Right atrium auricular region (tissue), 2 donors: ENCODE measurements at regions not wholly inside any gene's neighbourhood (a gene's known extent, or its start where the extent isn't known, plus 50 kb on each side); places are given as distances from the start of the nearest gene placed in this dataset.

Source experiments
- DNase-seq: peaks from one replicate; pipeline ENCODE4 v3.0.0-alpha.2; 2019; ENCODE audit warnings: low spot score
- H3K27ac ChIP-seq, 2 donors: fragments of 200-600 bp; sonication (generic); 1 replicate in 1 of 2; 2 replicates in 1 of 2; pipeline ENCODE4 v1.5.1; 2016 to 2019
- H3K27me3 ChIP-seq, 2 donors: fragments of 200-600 bp; sonication (generic); one replicate each; pipeline versions ENCODE4 v1.5.1 to v1.6.0; 2017 to 2019
- H3K36me3 ChIP-seq: fragments of 200-600 bp; sonication (generic); one replicate; pipeline ENCODE4 v1.5.1; 2016
- H3K4me1 ChIP-seq, 2 donors: fragments of 200-600 bp; sonication (generic); one replicate each; pipeline versions ENCODE4 v1.5.1 to v1.6.0; 2017 to 2019
- H3K4me3 ChIP-seq, 2 donors: fragments of 200-600 bp; sonication (generic); 1 replicate in 1 of 2; 2 replicates in 1 of 2; pipeline ENCODE4 v1.5.1; 2017 to 2019; ENCODE audit warnings: mild to moderate bottlenecking in 1 of 2, moderate library complexity in 1 of 2
- H3K9me3 ChIP-seq, 2 donors: fragments of 200-600 bp; sonication (generic); one replicate each; pipeline ENCODE4 v1.5.1; 2019
- microRNA-seq, 2 donors: library from miRNA; unstranded; fragments of <30 nt; microRNA quantifications; one replicate each; pipeline ENCODE4, GENCODE V29; 2016 to 2017; ENCODE audit warnings: borderline number of aligned reads in 2 of 2, borderline replicate concordance in 1 of 2
- TF ChIP-seq, protein P1 (sequence below), 2 donors: fragments of 200-600 bp; sonication (generic); IDR thresholded peaks; one replicate each; pipeline ENCODE4 v1.5.1; 2019; ENCODE audit warnings: antibody characterized with exemption in 2 of 2

DNA sequence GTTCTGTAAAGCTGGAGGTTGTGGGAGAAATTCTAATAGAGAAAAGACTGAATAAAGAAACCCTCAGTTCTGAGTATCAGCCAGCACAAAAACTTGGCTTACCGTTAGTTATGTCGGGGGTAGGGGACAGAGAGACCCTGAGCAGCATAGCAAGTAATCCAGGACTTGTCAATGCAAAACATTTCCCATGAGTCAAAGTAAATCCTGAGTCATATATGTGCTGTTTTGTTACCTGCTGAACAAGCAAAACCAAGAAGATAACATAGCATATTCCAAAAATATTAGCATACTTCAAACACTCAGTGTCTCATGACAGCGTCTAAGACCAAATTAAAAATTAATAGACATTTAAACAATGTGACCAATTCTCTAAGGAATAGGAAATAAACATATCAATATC is 75.1 kb upstream of the LUZP2 start:
- Histone ChIP-seq H3K36me3 (no peaks in the 10 kb centered on the region), H3K4me3 (no peak overlapping the region), H3K4me1 (no peaks in the 10 kb centered on the region), H3K27me3 (no peaks in the 10 kb centered on the region), H3K27ac (no peak overlapping the region), H3K9me3 (no peaks in the 10 kb centered on the region)
- no peak for DNase-seq
- TF ChIP-seq, protein P1, sequence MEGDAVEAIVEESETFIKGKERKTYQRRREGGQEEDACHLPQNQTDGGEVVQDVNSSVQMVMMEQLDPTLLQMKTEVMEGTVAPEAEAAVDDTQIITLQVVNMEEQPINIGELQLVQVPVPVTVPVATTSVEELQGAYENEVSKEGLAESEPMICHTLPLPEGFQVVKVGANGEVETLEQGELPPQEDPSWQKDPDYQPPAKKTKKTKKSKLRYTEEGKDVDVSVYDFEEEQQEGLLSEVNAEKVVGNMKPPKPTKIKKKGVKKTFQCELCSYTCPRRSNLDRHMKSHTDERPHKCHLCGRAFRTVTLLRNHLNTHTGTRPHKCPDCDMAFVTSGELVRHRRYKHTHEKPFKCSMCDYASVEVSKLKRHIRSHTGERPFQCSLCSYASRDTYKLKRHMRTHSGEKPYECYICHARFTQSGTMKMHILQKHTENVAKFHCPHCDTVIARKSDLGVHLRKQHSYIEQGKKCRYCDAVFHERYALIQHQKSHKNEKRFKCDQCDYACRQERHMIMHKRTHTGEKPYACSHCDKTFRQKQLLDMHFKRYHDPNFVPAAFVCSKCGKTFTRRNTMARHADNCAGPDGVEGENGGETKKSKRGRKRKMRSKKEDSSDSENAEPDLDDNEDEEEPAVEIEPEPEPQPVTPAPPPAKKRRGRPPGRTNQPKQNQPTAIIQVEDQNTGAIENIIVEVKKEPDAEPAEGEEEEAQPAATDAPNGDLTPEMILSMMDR (IDR thresholded peaks at IDR 0.05): no peak

DNA sequence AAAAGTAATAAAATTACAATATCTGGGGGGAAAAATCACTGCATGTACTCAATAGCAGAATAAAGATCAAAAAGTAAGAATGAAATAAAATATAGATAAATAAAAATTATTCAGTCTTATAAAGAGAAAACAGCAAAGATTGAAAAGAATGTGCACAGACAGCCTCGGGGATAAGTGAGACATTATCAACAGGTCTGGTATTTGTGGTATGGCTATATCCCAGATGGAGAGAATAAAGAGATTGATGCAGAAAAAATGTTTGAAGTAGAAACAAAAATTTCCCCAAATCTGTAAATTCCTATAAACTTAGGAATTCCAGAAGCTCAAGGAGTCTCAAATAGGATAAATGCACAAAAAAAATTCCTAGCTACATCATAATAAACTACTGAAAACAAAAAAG is 74.5 kb upstream of the LUZP2 start:
- no peaks in the 10 kb centered on the region for H3K4me1 ChIP-seq
- no peaks in the 10 kb centered on the region for H3K27me3 ChIP-seq
- H3K4me3 ChIP-seq: no peak overlapping the region
- no peak overlapping the region for H3K27ac ChIP-seq
- TF ChIP-seq, protein P1 (IDR thresholded peaks at IDR 0.05): no peak
- H3K36me3 ChIP-seq: no peaks in the 10 kb centered on the region
- no peak for DNase-seq
- H3K9me3 ChIP-seq: no peaks in the 10 kb centered on the region

DNA sequence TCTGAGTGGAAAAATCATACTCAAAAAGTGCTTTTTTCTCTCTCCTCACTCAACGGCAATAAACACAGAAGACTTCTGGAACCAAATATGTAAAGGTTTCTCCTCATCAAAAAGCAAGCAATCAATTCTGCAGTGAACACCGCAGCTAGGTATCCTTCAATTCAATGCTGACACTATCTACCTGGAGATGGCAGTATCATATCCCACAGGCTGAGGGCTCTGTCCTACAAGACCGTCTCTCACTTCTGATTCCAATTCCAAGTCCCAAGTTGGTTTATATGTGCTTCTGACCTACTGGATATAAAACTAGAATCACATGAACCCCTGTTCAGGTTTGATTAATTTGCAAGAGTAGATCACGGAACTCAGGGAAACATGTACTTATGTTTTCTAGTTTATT is 59.7 kb upstream of the LUZP2 start:
- TF ChIP-seq, protein P1 (IDR thresholded peaks at IDR 0.05): no peak
- no peaks in the 10 kb centered on the region for H3K36me3 ChIP-seq
- H3K27me3 ChIP-seq: no peaks in the 10 kb centered on the region

More for the DNA sequence above, 59.7 kb upstream of the LUZP2 start:
- Histone ChIP-seq H3K27ac (no peak overlapping the region), H3K4me1 (no peaks in the 10 kb centered on the region), H3K4me3 (no peak overlapping the region), H3K9me3 (no peaks in the 10 kb centered on the region)
- DNase-seq: no peak

Small RNA genes lying in the stretch of these regions (microRNA-seq; reads per million reads assigned to microRNA genes)
- gene MIR8054: 0 reads per million in 2 donors
